ENCODE measurements at regions not wholly inside any gene's neighbourhood (a gene's known extent, or its start where the extent isn't known, plus 50 kb on each side); places are given as distances from the start of the nearest gene placed in this dataset.

DNA sequence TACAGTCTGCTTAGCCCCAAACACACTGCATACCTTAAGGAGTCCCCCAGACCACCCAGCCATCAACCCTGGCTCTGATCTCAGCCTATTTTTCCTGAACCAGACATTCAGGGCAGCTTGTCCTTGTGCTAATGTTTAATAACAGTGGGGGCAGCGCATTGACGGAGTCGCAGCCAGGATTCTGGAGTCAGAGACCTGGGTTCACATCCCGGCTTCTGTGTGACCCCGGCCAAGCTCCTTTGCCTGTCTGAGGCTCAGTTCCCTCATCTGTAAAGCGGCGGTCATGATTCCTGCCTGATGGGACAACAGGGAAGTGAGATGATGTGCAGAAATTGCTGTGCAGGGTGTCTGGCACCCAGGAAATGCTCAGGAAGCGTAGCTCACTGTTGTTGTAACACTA lies 63.1 kb downstream of the MATN1 start:
- TF ChIP-seq TAF1 (IDR thresholded peaks at IDR 0.05; ENCODE audit: borderline replicate concordance, insufficient read depth, low read length), result no peak
- no peak for TF ChIP-seq POLR2AphosphoS5 (IDR thresholded peaks at IDR 0.05; ENCODE audit: low read depth, low read length)

Measured in PFSK-1 (cell line).